ENCODE measurements at regions not wholly inside any gene's neighbourhood (a gene's known extent, or its start where the extent isn't known, plus 50 kb on each side); places are given as distances from the start of the nearest gene placed in this dataset.

- DNase-seq (ENCODE audit: low read depth): no peak
- no peak overlapping the region for H3K4me3 ChIP-seq (replicated peaks; ENCODE audit: low read depth, low read length)
- TF ChIP-seq CTCF (IDR thresholded peaks at IDR 0.05; ENCODE audit: low read length, missing control alignments): no peak
Measured at GRCh38 chr2:221051162-221051561, 520.9 kb downstream of the EPHA4 start.

GRCh38 chr2:221060376-221060775 is 511.7 kb downstream of the EPHA4 start:
- TF ChIP-seq CTCF (IDR thresholded peaks at IDR 0.05; ENCODE audit: low read length, missing control alignments): no peak
- no peak for DNase-seq (ENCODE audit: low read depth)
- no peak overlapping the region for H3K4me3 ChIP-seq (replicated peaks; ENCODE audit: low read depth, low read length)

GRCh38 chr2:221063568-221063967 is 508.5 kb downstream of the EPHA4 start:
- no peak overlapping the region for H3K4me3 ChIP-seq (replicated peaks; ENCODE audit: low read depth, low read length)
- TF ChIP-seq CTCF (IDR thresholded peaks at IDR 0.05; ENCODE audit: low read length, missing control alignments): no peak

GRCh38 chr2:221064058-221064854 is 507.8 kb downstream of the EPHA4 start:
- TF ChIP-seq CTCF (IDR thresholded peaks at IDR 0.05; ENCODE audit: low read length, missing control alignments): no peak
- DNase-seq (ENCODE audit: low read depth): no peak
- H3K4me3 ChIP-seq (replicated peaks; ENCODE audit: low read depth, low read length): no peak overlapping the region

More at GRCh38 chr2:221063568-221063967, 508.5 kb downstream of the EPHA4 start:
- no peak for DNase-seq (ENCODE audit: low read depth)

- no peak for TF ChIP-seq CTCF (IDR thresholded peaks at IDR 0.05; ENCODE audit: low read length, missing control alignments)
Measured at GRCh38 chr2:221064880-221065279, 507.2 kb downstream of the EPHA4 start.

GRCh38 chr2:221068123-221068522 is 504.0 kb downstream of the EPHA4 start:
- DNase-seq (ENCODE audit: low read depth): no peak
- no peak for TF ChIP-seq CTCF (IDR thresholded peaks at IDR 0.05; ENCODE audit: low read length, missing control alignments)
- H3K4me3 ChIP-seq (replicated peaks; ENCODE audit: low read depth, low read length): no peak overlapping the region

More at GRCh38 chr2:221064880-221065279, 507.2 kb downstream of the EPHA4 start:
- no peak overlapping the region for H3K4me3 ChIP-seq (replicated peaks; ENCODE audit: low read depth, low read length)
- no peak for DNase-seq (ENCODE audit: low read depth)

GRCh38 chr2:221070106-221070505 is 502.0 kb downstream of the EPHA4 start:
- no peak overlapping the region for H3K4me3 ChIP-seq (replicated peaks; ENCODE audit: low read depth, low read length)
- TF ChIP-seq CTCF (IDR thresholded peaks at IDR 0.05; ENCODE audit: low read length, missing control alignments): no peak
- DNase-seq (ENCODE audit: low read depth): no peak
